ENCODE measurements at regions not wholly inside any gene's neighbourhood (a gene's known extent, or its start where the extent isn't known, plus 50 kb on each side); places are given as distances from the start of the nearest gene placed in this dataset.

GRCh38 chr1:112245114-112245513, 150.9 kb upstream of the CTTNBP2NL start:
- no peak for TF ChIP-seq EZH2phosphoT487 (IDR thresholded peaks at IDR 0.05; ENCODE audit: low read depth, severe bottlenecking, unreplicated experiment)
- no peak for TF ChIP-seq CTCF (IDR thresholded peaks at IDR 0.05; ENCODE audit: poor library complexity)
- TF ChIP-seq EZH2 (IDR thresholded peaks at IDR 0.05; ENCODE audit: borderline replicate concordance) = no peak

Measured in hepatocyte (in vitro differentiated cells).